Cerebellar cortex (tissue), 1 donor: ENCODE measurements at regions not wholly inside any gene's neighbourhood (a gene's known extent, or its start where the extent isn't known, plus 50 kb on each side); places are given as distances from the start of the nearest gene placed in this dataset.

Experiments
- DNase-seq: peaks from one replicate; pipeline ENCODE4 v3.0.0-alpha.2; 2015; ENCODE audit warnings: low spot score

DNA sequence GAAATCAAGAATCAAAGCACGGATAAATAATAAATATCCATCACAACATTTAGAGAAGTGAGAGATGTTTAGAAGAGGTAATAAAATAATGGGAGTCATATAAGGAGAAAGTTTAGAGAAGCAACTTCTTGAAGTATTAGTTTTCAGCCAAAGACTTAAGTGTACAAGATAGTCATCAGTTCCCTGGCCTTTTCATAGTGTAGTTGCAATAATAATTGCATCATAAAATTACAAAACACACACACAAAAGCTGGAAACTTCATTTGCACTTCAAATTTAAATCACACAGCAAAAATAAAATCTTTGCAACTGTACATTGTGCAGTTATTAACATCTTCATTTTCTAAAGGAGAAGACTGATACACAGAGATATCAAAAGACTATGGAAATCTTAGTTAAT is 319.1 kb upstream of the RGMB start:
- DNase-seq = no peak

DNA sequence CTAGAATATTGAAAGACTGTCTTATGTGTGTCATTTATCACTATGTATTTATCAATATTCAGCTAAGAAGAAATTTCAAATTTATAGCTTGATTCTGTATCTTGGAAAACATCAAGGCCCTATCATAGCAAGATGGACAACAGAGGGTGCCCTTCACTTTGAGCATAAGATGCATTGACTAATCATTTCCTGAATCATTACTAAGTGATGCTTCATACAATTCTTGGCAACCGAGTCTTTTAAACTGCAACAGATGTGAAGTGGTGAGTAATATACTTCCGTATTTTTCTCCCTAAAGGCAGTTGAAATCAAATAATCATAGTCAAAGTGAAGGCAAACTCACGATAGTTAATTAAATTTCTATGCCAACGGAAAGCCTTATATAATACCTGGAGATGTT is 318.6 kb upstream of the RGMB start:
- DNase-seq = no peak

DNA sequence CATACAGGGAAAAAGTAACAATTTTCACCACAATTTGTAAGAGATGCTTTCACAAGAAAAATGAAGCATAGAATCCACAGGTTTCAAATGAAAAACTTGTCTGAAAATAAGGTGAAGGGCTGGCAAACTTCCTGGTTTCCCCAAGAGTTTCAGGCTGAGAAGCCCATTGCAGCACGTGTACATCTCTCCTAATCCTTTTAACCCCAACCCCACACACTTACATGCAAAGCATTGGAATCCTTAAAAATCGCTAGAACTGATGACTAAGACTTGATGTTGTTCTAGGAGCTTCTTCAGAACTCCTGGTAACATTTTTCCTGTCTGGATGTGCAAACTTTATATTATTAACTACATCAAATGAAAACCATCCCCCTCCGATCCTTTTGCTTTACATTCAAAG is 317.8 kb upstream of the RGMB start:
- no peak for DNase-seq

DNA sequence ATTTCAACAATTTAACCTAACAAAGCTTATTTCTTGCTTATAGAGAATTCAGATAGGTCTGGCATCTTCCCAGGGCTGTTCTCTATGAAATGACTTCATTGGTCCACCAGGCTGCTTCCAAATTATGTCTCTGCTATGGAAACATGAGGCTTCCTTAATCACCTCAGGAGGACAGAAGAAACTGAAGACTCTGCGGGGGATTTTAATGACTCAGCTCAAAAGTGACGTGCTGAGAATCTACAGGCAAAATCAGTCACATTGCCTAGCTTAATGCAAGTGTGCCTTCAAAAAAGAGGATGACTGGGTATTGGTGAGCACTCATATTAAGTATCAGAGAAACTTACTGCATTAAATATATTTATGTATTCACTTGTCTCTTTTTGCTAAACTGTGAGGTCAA is 315.5 kb upstream of the RGMB start:
- DNase-seq = no peak

DNA sequence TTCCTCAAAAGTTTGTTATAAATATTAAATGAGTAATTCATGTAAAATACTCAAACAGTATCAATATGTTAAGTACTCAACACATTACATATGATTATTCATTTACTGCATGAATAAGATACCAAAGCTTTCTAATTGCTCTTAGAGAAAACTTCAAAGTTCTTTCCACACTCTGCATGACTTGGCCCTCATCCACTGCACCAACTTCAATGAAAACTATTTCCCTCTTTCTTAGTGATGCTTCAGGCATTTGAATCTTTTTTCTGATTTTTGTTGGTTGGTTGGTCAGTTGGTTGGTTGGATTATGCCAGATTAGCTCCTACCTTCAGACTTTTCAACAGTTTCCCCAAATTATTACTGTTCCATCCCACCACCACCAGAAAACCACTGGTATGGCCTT is 314.7 kb upstream of the RGMB start:
- no peak for DNase-seq

DNA sequence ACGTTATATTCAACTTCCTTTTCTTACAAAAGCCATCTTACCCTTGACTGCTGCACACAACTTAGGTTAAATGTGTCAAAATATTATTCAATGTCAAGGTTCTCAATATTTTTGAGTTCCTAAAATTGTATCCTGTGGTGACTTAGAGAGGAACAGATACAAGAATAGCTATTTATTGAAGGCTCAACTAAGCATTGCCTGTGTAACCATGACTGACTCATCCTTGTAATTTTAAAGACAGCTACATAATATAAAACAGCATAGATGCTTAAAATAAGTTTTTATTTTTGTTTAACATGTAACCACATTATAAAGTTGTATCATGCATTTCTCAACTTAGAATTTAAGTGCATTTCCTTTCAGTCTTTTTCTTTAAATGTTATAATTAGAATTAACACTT is 312.9 kb upstream of the RGMB start:
- DNase-seq = no peak

DNA sequence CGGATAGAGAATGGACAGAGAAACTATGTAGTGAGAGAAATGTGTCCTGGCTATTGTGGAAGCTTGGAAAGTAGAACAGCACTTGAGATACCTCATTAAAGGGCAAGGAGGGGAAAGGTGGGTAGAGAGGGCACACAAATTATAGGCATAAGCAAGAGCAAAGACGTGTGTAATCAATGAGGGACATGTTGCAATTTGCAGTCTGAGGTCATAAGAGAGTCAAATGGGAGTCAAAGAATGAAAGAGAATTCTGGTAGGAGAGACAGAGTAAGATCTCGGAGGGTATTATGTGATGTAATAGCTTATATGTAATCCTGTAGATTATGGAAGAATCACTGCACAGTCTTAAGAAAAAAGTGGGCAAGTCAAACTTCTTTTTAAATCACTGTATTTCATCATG is 312.0 kb upstream of the RGMB start:
- DNase-seq = no peak

DNA sequence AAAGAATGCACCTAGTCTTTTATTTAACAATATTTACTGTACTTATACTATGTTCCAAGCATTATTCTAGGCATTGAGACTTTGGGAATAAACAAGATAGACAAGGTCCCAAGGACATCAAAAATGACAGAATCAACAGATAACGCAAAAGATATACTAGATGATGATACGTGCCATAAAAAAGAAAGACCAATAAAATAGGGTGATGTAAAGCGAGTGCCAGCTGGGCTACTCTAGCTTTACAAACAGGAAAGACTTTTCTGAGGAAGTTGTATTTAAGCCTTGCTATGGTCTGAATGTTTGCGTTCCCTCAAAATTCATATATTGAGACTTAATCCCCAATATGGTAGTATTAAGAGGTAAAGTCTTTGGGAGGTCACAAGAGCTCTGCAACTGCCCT is 310.2 kb upstream of the RGMB start:
- DNase-seq = no peak

DNA sequence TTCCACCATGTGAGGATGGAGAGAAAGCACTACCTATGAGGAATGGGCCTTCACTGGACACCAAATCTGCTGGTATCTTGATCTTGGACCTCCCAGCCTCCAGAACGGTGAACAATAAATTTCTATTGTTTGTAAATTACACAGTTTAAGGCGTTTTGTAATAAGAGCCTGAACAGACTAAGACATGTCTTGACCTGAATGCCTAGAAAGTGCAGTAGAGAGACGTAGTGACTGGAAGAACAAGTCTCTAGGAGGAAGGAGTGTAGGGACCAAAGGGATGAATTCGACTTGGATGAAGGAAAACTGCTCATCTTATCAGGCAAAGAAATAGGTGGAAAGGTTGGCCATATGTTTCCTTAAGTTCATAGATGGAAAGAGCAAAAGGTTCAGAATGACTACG is 309.8 kb upstream of the RGMB start:
- DNase-seq = no peak

DNA sequence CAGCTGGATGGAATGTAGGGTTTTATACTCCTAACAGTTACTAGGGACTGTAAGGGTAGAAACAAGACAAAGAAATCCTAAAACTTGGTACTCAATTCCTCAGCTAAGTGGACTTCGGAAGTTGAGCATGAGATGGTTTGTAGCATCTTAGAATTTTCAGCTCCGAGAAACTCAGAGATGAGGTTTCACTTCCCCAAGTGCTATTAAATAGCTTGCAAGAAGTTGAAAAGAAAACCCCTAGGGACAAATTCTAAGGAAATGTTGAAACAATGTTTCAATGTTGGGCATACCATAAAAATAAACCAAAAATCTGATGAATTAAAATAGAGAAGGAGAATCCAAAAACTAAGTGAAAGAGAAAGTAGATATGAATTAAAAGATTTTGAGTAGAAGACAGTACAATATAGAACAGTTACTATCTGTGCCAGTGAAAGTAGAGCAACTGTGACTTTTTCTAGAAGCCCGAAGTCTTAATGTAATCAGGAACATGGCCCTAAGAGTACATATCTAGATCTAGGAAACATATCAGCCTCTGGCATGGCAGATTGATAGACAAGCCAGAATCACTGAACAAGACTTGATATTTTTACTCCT is 308.6 kb upstream of the RGMB start:
- no peak for DNase-seq

DNA sequence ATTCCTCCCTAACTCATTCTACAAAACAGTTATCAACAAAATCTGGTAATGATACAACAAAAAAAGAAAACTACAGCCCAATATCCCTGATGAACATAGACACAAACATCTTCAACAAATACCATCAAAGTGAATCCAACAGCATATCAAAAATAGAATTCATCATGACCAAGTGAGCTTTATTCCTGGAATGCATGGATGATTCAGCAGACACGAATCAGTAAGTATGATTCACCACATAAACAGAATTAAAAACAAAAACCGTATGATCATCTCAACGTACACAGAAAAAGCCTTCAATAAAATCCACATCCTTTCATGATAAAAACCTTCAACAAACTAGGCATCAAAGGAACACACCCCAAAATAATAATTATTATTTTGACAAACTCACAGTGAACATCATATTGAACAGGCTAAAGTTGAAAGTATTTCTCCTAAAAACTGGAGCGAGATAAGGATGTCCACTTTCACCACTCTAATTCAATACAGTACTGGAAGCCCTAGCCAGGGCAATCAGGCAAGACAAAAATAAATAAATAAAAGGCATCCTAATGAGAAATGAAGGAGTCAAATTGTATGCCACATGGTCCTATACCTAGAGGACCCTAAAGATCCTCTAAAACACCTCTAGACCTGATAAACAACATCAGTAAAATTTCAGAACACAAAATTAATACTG is 305.1 kb upstream of the RGMB start:
- no peak for DNase-seq

DNA sequence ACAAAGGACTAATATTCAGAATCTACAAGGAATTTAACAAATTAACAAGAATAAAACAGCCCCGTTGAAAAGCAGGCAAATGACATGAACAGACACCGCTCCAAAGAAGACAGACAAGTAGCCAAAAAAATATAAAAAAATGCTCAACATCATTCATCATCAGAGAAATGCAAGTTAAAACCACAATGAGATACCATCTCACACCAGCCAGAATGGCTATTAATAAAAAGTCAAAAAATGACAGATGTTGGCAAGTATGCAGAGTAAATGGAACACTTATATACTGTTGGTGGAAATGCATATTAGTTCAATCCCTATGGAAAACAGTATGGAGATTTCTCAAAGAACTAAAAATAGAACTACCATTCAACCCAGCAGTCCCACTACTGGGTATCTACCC is 302.7 kb upstream of the RGMB start:
- no peak for DNase-seq

DNA sequence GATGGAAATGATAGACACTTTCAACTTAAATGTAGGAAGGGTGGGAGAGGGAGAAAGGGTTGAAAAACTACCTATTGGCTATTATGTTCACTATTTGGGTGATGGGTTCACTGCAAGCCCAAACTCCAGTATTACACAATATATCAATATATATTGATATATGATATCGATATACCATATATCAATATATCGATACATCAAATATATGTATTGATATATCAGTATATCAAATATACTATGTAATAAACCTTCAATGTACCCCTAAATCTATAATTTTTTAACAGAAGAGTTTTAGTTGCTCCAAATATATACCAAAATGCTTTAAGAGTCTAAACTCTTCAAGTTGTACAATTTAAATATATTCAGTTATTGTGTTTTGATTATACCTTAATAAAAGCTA is 302.0 kb upstream of the RGMB start:
- DNase-seq = no peak

DNA sequence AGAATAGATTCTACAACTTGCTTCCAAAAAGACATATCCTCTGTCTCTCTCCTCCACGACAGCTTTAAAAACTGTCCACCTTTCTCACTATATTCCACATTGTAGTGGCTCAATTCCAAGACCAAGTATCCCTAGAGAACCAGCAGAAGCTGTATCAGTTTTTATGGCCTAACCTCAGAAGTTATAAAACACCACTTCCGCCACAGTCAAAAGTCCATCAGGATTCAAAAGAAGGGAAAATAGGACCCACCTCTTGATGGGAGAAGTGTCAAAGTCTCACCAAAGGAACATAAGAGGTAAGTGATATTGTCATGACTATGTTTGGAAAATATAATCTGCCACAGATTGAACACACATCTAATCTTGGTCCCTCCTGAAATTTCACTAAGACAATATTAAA is 299.2 kb upstream of the RGMB start:
- DNase-seq = no peak

DNA sequence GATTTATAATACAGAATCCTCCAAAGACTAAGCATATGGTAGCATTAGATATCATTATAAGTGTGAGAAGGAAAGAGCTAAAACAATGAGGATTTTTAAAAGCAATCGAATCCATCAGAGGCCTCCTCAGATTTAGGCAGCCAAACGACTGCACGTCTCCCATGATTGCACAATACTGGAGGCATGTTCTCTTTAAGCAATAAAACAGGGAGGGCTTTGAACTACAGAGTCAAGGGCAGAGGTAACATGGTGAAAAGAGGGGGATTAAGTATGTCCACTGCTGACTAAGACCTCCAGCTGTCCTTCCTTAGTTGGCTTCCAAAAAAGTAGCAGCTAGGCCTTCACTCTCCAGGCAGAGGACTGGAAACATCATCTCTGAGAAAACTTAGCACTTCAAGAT is 298.7 kb upstream of the RGMB start:
- no peak for DNase-seq

DNA sequence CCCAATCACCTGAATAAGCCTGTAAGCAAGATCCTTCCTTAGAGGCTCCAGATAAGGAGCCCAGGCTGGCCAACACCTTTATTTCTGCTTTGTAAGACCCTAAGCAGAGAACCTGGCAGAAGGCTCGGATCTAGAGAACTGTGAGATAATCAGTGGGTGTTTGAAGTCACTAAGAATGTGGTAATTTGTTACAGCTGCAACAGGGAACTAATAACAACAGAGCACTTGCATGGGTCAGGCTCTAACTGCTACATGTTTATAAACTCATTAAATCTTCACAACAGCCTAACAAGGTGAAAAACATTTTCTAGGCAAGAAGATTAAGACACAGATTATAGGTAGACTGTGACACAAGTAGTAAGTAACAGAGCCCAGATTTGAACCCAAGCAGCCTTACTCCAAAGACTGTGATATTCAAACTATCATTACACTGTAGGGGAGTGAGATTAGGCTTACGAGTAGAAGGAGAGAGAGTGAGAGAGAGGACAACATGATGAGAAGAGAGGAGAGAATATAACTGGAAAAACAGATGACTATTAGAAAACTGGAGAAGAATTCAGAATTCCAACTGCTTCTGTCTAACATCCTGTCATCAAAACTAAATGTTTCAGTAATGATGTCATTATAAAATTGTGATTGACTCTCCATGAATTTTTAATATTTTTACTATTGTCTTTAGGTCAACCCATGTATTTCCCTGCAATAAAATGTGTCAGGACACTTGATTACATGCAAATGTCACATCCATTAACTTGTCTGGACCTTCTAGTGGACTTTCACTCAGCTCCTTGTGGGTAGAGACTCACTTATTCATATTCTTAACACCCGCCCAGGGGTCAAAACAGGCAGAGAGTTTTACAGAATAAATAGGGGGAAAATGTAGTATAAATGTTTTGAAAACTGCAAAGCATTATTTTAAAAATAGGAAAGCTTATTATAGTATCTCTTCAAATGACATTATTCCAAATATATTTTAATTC is 290.9 kb upstream of the RGMB start:
- no peak for DNase-seq

DNA sequence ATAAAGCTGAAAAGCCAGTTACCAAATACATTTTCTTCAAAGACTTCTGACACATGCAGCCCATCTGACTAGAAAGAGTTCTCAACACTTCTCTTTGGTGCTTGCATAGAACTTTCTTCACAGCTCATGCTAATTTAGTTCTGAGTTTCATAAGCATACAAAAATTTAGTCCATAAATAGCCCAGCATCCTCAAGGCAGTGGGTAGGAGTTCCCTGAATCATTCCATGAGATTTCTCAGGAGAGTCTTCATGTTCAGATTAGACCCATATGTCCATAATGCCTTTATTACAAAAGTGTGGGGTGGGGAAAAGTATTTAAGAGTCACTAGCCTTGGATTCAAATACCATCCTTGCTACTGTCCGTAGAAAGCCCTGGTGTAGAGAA is 290.2 kb upstream of the RGMB start:
- no peak for DNase-seq

DNA sequence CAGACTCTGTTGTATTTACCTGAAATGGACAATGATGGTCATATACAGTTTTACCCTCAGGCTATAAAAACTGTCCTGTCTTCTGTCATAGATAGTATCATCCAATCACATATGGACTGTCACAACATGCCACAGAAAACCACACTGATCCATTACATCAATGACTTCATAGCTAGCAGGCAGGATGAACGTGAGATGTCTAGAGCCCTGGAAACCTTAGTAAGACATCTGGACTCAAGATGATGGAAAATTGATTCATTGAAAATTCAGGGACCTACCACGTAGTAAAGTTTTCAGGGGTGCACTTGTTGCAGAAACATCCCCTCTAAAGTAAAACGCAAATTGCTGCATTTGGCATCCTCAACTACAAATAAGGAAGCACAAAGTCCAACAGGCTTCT is 284.4 kb upstream of the RGMB start:
- DNase-seq = no peak

DNA sequence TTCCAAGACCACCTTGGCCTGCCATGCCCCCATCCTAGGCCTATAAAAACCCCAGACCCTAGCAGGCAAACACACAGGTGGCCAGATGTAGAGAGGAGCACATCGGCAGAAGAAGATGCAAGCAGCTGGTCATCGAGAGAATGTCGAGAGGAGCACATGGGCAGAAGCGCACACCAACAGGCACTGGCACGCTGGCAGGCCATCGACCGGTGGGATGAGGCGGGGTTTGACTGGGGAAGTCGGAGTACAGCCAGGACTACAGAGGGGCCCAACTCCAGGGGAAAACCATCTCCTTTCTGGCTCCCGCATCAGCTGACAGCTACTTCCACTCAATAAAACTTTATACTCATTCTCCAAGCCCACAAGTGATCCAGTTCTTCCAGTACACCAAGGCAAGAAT is 283.1 kb upstream of the RGMB start:
- DNase-seq = no peak

DNA sequence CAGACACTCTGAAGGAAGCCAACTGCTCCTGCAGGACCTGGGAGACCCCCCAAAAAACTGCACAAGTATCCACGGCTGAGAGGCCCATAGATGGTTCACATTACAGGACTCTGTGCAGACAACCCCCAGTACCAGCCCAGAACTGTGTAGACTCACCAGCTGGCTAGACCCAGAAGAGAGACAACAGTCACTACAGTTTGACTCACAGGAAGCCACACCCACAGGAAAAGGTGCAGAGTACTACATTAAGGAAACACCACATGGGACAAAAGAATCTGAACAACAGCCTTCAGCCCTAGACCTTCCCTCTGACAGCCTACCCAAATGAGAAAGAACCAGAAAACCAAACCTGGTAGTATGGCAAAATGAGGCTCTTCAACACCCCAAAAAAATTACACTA is 281.2 kb upstream of the RGMB start:
- no peak for DNase-seq

DNA sequence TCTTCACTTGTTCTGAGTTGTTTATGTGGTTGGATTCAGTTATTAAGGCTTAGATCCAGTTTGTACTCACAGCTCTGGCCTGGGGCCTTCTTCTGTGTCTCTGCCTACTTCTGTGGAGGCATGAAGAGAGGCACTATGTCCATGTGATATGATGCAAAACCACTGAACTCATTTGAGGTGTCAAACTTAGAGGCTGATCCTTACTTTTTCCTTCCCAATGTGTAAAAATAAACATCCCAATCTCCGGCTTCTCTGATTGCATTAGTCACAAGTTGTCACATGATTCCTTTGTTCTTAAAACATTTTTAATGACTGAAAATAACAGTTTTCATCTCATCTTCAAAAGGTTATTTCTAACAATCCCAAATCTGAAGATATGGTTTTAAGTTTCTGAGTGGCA is 276.0 kb upstream of the RGMB start:
- no peak for DNase-seq

DNA sequence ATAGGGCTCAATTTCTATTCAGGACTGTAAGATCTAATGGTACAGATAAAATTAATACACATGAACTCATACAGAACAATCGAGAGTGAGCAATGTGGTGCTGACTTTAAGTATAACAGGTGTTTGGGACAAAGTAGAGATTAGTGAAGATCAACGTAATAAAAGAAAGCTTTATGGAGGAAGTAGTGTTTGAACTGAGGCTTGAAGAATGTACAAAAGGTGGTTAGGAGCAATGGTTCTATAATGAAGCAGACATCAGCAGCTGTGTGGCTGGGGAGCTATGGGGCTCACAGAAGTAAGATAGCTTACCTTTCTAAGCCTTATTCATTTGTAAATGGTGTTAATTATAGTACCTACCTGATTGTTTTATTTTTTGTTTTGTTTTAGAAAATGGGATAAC is 275.4 kb upstream of the RGMB start:
- no peak for DNase-seq

DNA sequence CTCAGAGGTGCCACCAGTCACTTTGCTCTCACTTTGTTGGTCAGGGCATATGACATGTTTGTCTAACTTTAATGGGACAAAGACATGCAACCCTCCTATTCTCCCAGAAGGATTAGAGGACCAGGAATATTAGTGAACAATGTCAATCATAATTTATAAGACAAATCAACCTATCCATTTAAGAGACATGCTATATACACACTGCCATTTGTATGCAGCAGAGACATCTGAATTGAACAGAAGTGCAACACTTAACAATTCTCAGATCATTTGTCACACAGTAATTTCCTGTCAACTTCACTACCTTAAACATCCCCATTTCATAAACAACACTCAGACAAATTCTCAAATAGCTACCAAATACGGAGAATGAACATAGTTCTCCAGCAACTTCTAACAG is 273.6 kb upstream of the RGMB start:
- no peak for DNase-seq
